ENCODE measurements at regions not wholly inside any gene's neighbourhood (a gene's known extent, or its start where the extent isn't known, plus 50 kb on each side); places are given as distances from the start of the nearest gene placed in this dataset.

- H3K27ac ChIP-seq, result no peak overlapping the region
- no peak for TF ChIP-seq CTCF (IDR thresholded peaks at IDR 0.05)
- DNase-seq, result no peak
- intact Hi-C loops (cut with DNase I), result no loop called here
- H3K27me3 ChIP-seq, result no peaks in the 10 kb centered on the region
- ATAC-seq, result peak; percentile 58
- no peak overlapping the region for H3K4me3 ChIP-seq
- peaks cover 3 to 5% of the 10 kb centered on the region in 2 donors for H3K4me1 ChIP-seq
- no peaks in the 10 kb centered on the region for H3K36me3 ChIP-seq
- no peaks in the 10 kb centered on the region for H3K9me3 ChIP-seq
Observed at GRCh38 chr10:31142026-31142425, 110.4 kb upstream of the ZNF438 start.

- Histone ChIP-seq H3K9me3 (no peaks in the 10 kb centered on the region), H3K4me1 (peaks cover 3 to 5% of the 10 kb centered on the region in 2 donors), H3K36me3 (no peaks in the 10 kb centered on the region), H3K4me3 (no peak overlapping the region), H3K27ac (no peak overlapping the region), H3K27me3 (no peaks in the 10 kb centered on the region)
- intact Hi-C loops (cut with DNase I), result no loop called here
- ATAC-seq (no peak), DNase-seq (no peak)
- no peak for TF ChIP-seq CTCF (IDR thresholded peaks at IDR 0.05)
Observed at GRCh38 chr10:31143331-31143935, 111.8 kb upstream of the ZNF438 start.

- peaks cover 3 to 5% of the 10 kb centered on the region in 2 donors for H3K4me1 ChIP-seq
- no peaks in the 10 kb centered on the region for H3K36me3 ChIP-seq
- peak overlapping the region in 1 of 2 donors; percentile 8 for H3K27ac ChIP-seq
- no peak for TF ChIP-seq CTCF (IDR thresholded peaks at IDR 0.05)
- intact Hi-C loops (cut with DNase I), result no loop called here
- H3K4me3 ChIP-seq, result no peak overlapping the region
- no peaks in the 10 kb centered on the region for H3K9me3 ChIP-seq
- no peaks in the 10 kb centered on the region for H3K27me3 ChIP-seq
- no peak for ATAC-seq
- DNase-seq, result no peak
Observed at GRCh38 chr10:31145986-31146385, 114.3 kb upstream of the ZNF438 start.

GRCh38 chr10:31146491-31147209, 115.0 kb upstream of the ZNF438 start:
- Histone ChIP-seq H3K4me3 (no peak overlapping the region), H3K36me3 (no peaks in the 10 kb centered on the region), H3K9me3 (no peaks in the 10 kb centered on the region), H3K27ac (peak overlapping the region in 1 of 2 donors; percentile 8), H3K27me3 (no peaks in the 10 kb centered on the region), H3K4me1 (peaks cover 3 to 5% of the 10 kb centered on the region in 2 donors)
- DNase-seq, result peak in 3 of 4 donors; percentile 42 to 80 (median 43)
- intact Hi-C loops (cut with DNase I), result no loop called here
- peak; percentile 71 for ATAC-seq
- no peak for TF ChIP-seq CTCF (IDR thresholded peaks at IDR 0.05)

- intact Hi-C loops (cut with DNase I), result no loop called here
- ATAC-seq, result peak; percentile 13
Observed at GRCh38 chr10:31147210-31147608, 115.5 kb upstream of the ZNF438 start.

More at GRCh38 chr10:31147210-31147608, 115.5 kb upstream of the ZNF438 start:
- no peak for TF ChIP-seq CTCF (IDR thresholded peaks at IDR 0.05)
- Histone ChIP-seq H3K27ac (no peak overlapping the region), H3K27me3 (no peaks in the 10 kb centered on the region), H3K36me3 (no peaks in the 10 kb centered on the region), H3K4me1 (peaks cover 3 to 5% of the 10 kb centered on the region in 2 donors), H3K4me3 (no peak overlapping the region), H3K9me3 (no peaks in the 10 kb centered on the region)
- no peak for DNase-seq

Measured in left lung (tissue), 4 donors.